ENCODE measurements at regions not wholly inside any gene's neighbourhood (a gene's known extent, or its start where the extent isn't known, plus 50 kb on each side); places are given as distances from the start of the nearest gene placed in this dataset.

- TF ChIP-seq ZNF626 (tag by site-specific recombination; IDR thresholded peaks at IDR 0.05): no peak
Measured at GRCh38 chr6:135581211-135581610, 83.7 kb upstream of the AHI1 start (continued).

GRCh38 chr6:135583256-135583761 is 85.8 kb upstream of the AHI1 start:
- POLR2A ChIA-PET: no interaction called here
- H3K4me1 ChIP-seq (ENCODE audit: control insufficient read depth, insufficient read depth, low read length): peaks cover 6% of the 10 kb centered on the region; the same call in 1 of the 2 replicates
- H3K9me3 ChIP-seq (ENCODE audit: control insufficient read depth, insufficient read depth, low read depth, low read length): no peaks in the 10 kb centered on the region
- H3K27ac ChIP-seq (ENCODE audit: extremely low read depth, low read depth, low read length): no peak overlapping the region
- TF ChIP-seq ZNF513 (tag by site-specific recombination; IDR thresholded peaks at IDR 0.05): no peak
- TF ChIP-seq ZNF174 (tag by site-specific recombination; IDR thresholded peaks at IDR 0.05): no peak
- TF ChIP-seq KLF16 (tag by site-specific recombination; IDR thresholded peaks at IDR 0.05): no peak
- no peak for TF ChIP-seq ZNF302 (tag by site-specific recombination; IDR thresholded peaks at IDR 0.05; ENCODE audit: low read depth)
- TF ChIP-seq ZNF132 (tag by site-specific recombination; IDR thresholded peaks at IDR 0.05; ENCODE audit: borderline replicate concordance): no peak
- no peak for TF ChIP-seq ZNF707 (tag by site-specific recombination; IDR thresholded peaks at IDR 0.05)
- no peak for TF ChIP-seq ZNF677 (tag by site-specific recombination; IDR thresholded peaks at IDR 0.05)
- no peak for TF ChIP-seq ZFP69B (tag by site-specific recombination; IDR thresholded peaks at IDR 0.05)
- no peak for TF ChIP-seq EGR2 (tag by site-specific recombination; IDR thresholded peaks at IDR 0.05; ENCODE audit: low read depth)
- no peak for TF ChIP-seq ZNF449 (tag by site-specific recombination; IDR thresholded peaks at IDR 0.05)
- no peak for TF ChIP-seq ZNF48 (tag by site-specific recombination; IDR thresholded peaks at IDR 0.05)
- no peak for TF ChIP-seq ZNF24 (tag by site-specific recombination; IDR thresholded peaks at IDR 0.05)
- no peak for TF ChIP-seq ZNF658 (tag by site-specific recombination; IDR thresholded peaks at IDR 0.05)
- TF ChIP-seq ZNF555 (tag by site-specific recombination; conservative IDR thresholded peaks at IDR 0.05): no peak
- TF ChIP-seq ZNF362 (tag by site-specific recombination; IDR thresholded peaks at IDR 0.05): no peak
- TF ChIP-seq ZNF266 (tag by site-specific recombination; IDR thresholded peaks at IDR 0.05; ENCODE audit: low read depth): no peak
- CTCF ChIA-PET: no interaction called here
- H3K4me3 ChIP-seq (ENCODE audit: low read depth, low read length): no peak overlapping the region
- H3K36me3 ChIP-seq (ENCODE audit: control insufficient read depth in 2 of 2, insufficient read depth in 1 of 2, low read length in 2 of 2): no peaks in the 10 kb centered on the region

GRCh38 chr6:135586388-135586787 is 88.8 kb upstream of the AHI1 start:
- no peak overlapping the region for H3K4me3 ChIP-seq (ENCODE audit: low read depth, low read length)
- H3K27ac ChIP-seq (ENCODE audit: extremely low read depth, low read depth, low read length): no peak overlapping the region
- H3K9me3 ChIP-seq (ENCODE audit: control insufficient read depth, insufficient read depth, low read depth, low read length): no peaks in the 10 kb centered on the region
- CTCF ChIA-PET: interaction anchor here (0.6 to 1.1 kb wide), 5 partner anchors 27 to 640 kb away, joined by 3 to 4 read pairs (median 4); no protein-coding TSS in a partner anchor
- peaks cover 6% of the 10 kb centered on the region; the same call in 1 of the 2 replicates for H3K4me1 ChIP-seq (ENCODE audit: control insufficient read depth, insufficient read depth, low read length)
- no peak for TF ChIP-seq ZNF223 (tag by site-specific recombination; IDR thresholded peaks at IDR 0.05)
- POLR2A ChIA-PET: no interaction called here
- no peaks in the 10 kb centered on the region for H3K36me3 ChIP-seq (ENCODE audit: control insufficient read depth in 2 of 2, insufficient read depth in 1 of 2, low read length in 2 of 2)

All from HEK293 (cell line).